Stimulated activated CD4-positive, alpha-beta T cell treated with anti-CD3 and anti-CD28 coated beads, TNF-alpha, amount 100 ng/mL, for 24 hours (primary cell): ENCODE measurements at regions not wholly inside any gene's neighbourhood (a gene's known extent, or its start where the extent isn't known, plus 50 kb on each side); places are given as distances from the start of the nearest gene placed in this dataset.

Experiments
- DNase-seq, 3 experiments: peaks; one replicate each; pipeline ENCODE4 v3.0.0-alpha.2; 2020; ENCODE audit warnings: low read depth in 3 of 3

GRCh38 chr2:121900391-121900790, 144.9 kb downstream of the TSN start:
- DNase-seq, result no peak

- no peak for DNase-seq
Observed at GRCh38 chr2:121902171-121902591, 146.7 kb downstream of the TSN start.

- no peak for DNase-seq
Observed at GRCh38 chr2:121902616-121903015, 147.2 kb downstream of the TSN start.

- DNase-seq, result no peak
Observed at GRCh38 chr2:121903037-121903689, 147.7 kb downstream of the TSN start.

GRCh38 chr2:121904656-121905055, 149.2 kb downstream of the TSN start:
- DNase-seq, result no peak

GRCh38 chr2:121905201-121905600, 149.8 kb downstream of the TSN start:
- DNase-seq, result no peak

GRCh38 chr2:121906170-121906569, 150.7 kb downstream of the TSN start:
- DNase-seq, result no peak

- no peak for DNase-seq
Observed at GRCh38 chr2:121907928-121908327, 152.5 kb downstream of the TSN start.

GRCh38 chr2:121910139-121910538, 154.7 kb downstream of the TSN start:
- DNase-seq, result no peak

GRCh38 chr2:121911036-121911435, 155.6 kb downstream of the TSN start:
- DNase-seq, result no peak

GRCh38 chr2:121917143-121917542, 161.7 kb downstream of the TSN start:
- no peak for DNase-seq

- no peak for DNase-seq
Observed at GRCh38 chr2:121918231-121918630, 162.8 kb downstream of the TSN start.

- no peak for DNase-seq
Observed at GRCh38 chr2:121919803-121920202, 164.4 kb downstream of the TSN start.

GRCh38 chr2:121925466-121925865, 170.0 kb downstream of the TSN start:
- DNase-seq, result no peak

- DNase-seq, result no peak
Observed at GRCh38 chr2:121943285-121943684, 187.8 kb downstream of the TSN start.

- no peak for DNase-seq
Observed at GRCh38 chr2:121944072-121944831, 188.8 kb downstream of the TSN start.

- DNase-seq, result no peak
Observed at GRCh38 chr2:121947674-121948073, 192.2 kb downstream of the TSN start.

- no peak for DNase-seq
Observed at GRCh38 chr2:121949271-121949670, 193.8 kb downstream of the TSN start.

GRCh38 chr2:121955426-121955825, 200.0 kb downstream of the TSN start:
- DNase-seq, result no peak

GRCh38 chr2:121955872-121956271, 200.4 kb downstream of the TSN start:
- DNase-seq, result no peak

GRCh38 chr2:121960251-121960650, 204.8 kb downstream of the TSN start:
- DNase-seq, result no peak

- no peak for DNase-seq
Observed at GRCh38 chr2:121961761-121962160, 206.3 kb downstream of the TSN start.

- DNase-seq, result no peak
Observed at GRCh38 chr2:121965661-121966060, 210.2 kb downstream of the TSN start.
